ENCODE measurements at regions not wholly inside any gene's neighbourhood (a gene's known extent, or its start where the extent isn't known, plus 50 kb on each side); places are given as distances from the start of the nearest gene placed in this dataset.

DNA sequence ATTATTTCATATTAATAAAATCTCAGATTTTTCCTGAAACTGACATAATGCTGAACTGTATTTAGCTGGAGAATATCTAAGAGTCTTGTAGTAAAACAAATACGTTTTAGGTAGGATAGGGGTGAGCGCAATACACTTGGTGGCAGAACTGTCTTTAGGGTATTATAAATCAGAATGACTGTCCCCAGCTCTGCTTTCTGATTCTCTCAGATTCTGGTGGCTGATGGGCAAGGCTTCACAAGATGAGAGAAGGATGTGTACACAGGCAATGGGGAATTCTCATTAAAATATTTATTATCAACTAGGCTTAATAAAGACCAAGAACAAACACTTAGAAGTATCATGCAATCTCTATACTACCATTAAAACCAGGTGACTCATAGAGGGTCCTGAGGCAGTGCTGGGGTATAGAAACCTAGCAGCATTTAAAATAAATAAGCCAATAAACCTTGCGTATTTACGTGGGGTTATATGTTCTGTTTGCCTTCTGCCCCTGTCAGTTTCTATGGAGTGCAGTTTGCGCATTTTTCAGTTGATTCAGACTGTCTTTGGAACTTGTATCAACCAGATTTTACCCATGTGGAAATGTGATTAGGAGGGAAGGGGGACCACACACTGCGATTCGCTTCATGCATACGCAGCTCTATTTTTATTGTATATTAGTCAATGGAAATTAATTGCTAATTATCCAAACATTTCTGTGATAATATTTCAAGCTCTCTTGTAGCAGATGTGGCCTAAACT lies 1150.7 kb upstream of the WWC1 start:
- ChIA-PET CTCF (no interaction called here), RAD21 (ENCODE audit: unreplicated experiment) (no interaction called here), POLR2A (no interaction called here), SMC1A (ENCODE audit: uncharacterized antibody, unreplicated experiment) (no interaction called here)
- Histone ChIP-seq H4K20me1 (ENCODE audit: control insufficient read depth, insufficient read depth) (no peaks in the 10 kb centered on the region), H2AFZ (ENCODE audit: control insufficient read depth, low read depth, low read length) (no peak overlapping the region), H3K4me3 (no peak overlapping the region), H3K36me3 (ENCODE audit: control insufficient read depth in 2 of 2, insufficient read depth in 2 of 2, low read length in 1 of 2) (no peaks in the 10 kb centered on the region), H3K79me2 (ENCODE audit: control insufficient read depth, insufficient read depth, low read length) (no peaks in the 10 kb centered on the region), H3K4me2 (ENCODE audit: control insufficient read depth, insufficient read depth) (no peak overlapping the region), H3K9me3 (replicated peaks; ENCODE audit: control insufficient read depth, insufficient read depth, low read length) (no peaks in the 10 kb centered on the region), H3K9ac (ENCODE audit: control insufficient read depth, insufficient read depth, low read length) (no peak overlapping the region), H3K4me1 (ENCODE audit: control insufficient read depth, insufficient read depth, low read length) (no peaks in the 10 kb centered on the region), H3K27ac (ENCODE audit: control insufficient read depth, insufficient read depth) (no peak overlapping the region), H3K27me3 (replicated peaks in 1 of 2; ENCODE audit: control insufficient read depth in 2 of 2, insufficient read depth in 2 of 2, low read length in 1 of 2) (no peaks in the 10 kb centered on the region)
- in situ Hi-C loops (cut with MboI) (no loop called here), intact Hi-C loops (cut with micrococcal nuclease; ENCODE audit: unreplicated experiment) (no loop called here)
- ATAC-seq (no peak), DNase-seq (ENCODE audit: low read depth, low spot score) (no peak), FAIRE-seq (no peak)
- 65% methylated on average over 8 of the region's 8 CpGs for WGBS (ENCODE audit: insufficient coverage, insufficient replicate concordance, low lambda C conversion rate, missing lambda C conversion rate)
- BruUV-seq (replicated peaks), result no TSS peak
- TF ChIP-seq, protein P1, sequence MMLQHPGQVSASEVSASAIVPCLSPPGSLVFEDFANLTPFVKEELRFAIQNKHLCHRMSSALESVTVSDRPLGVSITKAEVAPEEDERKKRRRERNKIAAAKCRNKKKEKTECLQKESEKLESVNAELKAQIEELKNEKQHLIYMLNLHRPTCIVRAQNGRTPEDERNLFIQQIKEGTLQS (IDR thresholded peaks at IDR 0.05; ENCODE audit: borderline replicate concordance, extremely low read depth, low read depth, low read length), result no peak
- no peak for TF ChIP-seq PRDM15 (CRISPR knock-in tag; IDR thresholded peaks at IDR 0.05)
- no peak for TF ChIP-seq SIN3A (IDR thresholded peaks at IDR 0.05; ENCODE audit: low read depth, low read length)
- TF ChIP-seq SMC3 (IDR thresholded peaks at IDR 0.05; ENCODE audit: borderline replicate concordance, low read length), result no peak
- TF ChIP-seq MAX (IDR thresholded peaks at IDR 0.05; ENCODE audit: low read depth, low read length), result no peak
- no peak for TF ChIP-seq LARP7 (IDR thresholded peaks at IDR 0.05)
- no peak for TF ChIP-seq JUNB (IDR thresholded peaks at IDR 0.05)

All from GM12878 (cell line).